Central memory CD4-positive, alpha-beta T cell (primary cell): ENCODE measurements at regions not wholly inside any gene's neighbourhood (a gene's known extent, or its start where the extent isn't known, plus 50 kb on each side); places are given as distances from the start of the nearest gene placed in this dataset.

Experiments
- DNase-seq: peaks from one replicate; pipeline ENCODE4 v3.0.0; 2022

DNA sequence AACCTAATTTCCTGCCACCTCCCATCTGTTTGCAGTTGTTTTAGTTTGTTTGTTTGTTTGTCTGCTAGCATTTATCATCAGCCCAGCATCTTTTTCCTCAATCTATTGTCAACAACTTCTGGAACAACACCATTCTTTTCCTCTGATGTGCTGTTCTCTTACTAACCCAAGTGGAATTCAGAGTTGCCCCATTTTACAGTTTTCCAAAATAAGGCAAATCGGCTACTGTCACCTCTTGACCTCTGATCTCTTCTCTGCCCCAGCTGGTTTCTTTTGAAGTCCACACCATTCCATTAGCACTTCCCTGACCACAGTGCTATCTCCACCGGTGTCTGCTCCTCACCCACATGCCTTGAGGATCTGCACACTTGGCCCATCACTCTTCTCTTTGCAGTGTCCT lies 102.4 kb downstream of the EFNB2 start:
- DNase-seq: no peak

DNA sequence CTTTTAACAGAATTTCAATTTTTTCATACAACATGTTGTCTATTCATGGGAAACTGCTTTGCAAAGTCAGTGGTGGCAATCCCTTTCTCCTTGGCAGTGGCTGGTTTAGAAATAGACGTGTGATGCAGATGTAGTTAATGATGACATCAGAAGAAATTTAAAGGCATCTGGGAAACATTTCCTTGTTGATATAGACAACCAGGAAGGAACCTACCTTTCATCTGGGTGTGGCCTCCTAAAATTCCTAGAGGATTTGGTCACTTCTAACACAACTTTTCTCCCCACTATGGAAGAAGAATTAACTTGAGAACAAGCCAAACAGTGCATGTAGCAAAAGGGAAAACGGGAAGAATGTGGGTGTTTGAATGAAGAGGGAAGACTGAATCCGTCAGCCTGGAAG lies 102.8 kb downstream of the EFNB2 start:
- no peak for DNase-seq

DNA sequence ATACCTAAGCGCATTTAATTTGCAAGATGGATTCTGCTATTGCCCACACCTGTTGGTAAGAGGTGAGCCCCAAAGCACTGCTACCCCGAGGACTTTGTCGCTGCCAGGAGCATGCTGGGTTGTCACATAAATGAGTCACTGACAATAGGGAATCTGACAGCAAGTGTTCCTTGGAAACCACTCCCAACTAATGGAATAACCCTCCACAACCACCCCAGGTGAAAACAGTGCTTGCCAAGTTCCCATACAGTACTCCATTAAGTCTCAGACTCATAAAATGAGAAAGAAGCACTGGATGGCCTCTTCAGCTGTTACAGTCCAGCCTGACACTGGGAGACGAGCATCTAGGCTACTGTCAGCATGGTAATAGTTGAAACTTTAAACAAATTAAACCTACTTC lies 108.6 kb downstream of the EFNB2 start:
- no peak for DNase-seq

DNA sequence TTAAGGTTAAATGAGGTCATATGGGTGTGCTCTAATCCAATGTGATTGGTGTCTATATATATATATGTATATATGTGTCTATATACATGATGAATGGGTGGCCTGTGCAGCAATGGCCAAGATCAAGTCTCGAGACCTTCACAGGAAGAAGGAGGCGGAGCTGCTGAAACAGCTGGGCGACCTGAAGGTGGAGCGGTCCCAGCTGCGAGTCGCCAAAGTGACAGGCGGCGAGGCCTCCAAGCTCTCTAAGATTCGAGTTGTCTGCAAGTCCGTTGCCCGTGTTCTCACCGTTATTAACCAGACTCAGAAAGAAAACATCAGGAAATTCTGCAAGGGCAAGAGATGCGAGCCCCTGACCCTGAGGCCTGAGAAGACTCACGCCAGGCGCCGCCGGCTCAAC lies 109.8 kb downstream of the EFNB2 start:
- DNase-seq: no peak

DNA sequence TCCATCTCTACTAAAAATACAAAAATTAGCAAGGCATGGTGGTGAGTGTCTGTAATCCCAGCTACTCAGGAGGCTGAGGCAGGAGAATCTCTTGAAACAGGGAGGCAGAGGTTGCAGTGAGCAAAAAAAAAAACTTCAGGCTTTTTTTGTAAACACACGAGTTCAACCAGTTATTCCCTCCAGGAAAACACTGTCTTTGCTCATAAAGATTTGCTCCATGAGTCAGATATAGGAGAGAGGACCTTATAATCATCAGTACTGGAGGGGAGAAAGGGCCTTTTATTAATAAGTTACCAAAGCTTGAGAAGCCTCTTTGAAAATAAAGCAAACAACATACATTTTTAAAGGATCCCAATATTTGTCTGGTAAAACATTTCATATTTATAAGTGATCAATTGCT lies 110.7 kb downstream of the EFNB2 start:
- DNase-seq: no peak

DNA sequence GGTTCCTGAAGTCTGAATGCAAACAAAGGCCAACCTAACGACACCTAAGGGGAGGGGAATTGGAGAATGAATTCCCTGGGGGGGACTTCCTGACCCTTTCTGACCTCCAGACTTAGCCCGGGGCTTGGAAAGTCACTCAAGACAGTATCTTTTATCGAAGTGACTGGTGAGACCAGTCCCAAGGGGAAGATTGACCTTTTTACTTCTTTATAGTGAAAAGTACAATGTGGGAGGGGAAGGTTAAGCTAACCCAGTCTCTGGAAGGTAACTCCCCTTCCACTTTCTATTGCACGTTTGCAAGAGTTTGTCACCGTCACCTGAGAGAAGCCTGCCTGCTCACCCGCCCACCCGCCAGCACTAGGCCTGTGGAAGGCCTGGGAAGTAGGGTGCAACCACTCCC lies 111.9 kb downstream of the EFNB2 start:
- no peak for DNase-seq

DNA sequence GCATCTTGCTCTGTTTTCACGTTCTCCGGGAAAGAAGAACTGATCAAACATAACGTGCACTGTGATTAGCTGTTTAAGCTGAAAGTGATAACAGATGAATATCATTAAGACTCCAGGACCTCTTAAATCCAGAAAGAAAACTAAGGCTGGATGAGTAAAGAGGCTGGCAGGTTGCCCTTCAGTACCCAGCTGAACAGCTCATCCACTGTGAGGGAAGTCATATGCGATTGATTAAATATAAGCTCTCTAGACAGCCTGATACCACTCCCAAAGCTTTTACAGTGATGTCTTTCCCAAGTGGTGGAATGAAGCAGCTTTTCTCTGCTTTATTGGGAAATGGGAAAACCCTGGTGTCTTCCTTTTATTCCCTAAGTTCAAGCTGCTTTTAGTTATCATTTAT lies 116.9 kb downstream of the EFNB2 start:
- DNase-seq: no peak

DNA sequence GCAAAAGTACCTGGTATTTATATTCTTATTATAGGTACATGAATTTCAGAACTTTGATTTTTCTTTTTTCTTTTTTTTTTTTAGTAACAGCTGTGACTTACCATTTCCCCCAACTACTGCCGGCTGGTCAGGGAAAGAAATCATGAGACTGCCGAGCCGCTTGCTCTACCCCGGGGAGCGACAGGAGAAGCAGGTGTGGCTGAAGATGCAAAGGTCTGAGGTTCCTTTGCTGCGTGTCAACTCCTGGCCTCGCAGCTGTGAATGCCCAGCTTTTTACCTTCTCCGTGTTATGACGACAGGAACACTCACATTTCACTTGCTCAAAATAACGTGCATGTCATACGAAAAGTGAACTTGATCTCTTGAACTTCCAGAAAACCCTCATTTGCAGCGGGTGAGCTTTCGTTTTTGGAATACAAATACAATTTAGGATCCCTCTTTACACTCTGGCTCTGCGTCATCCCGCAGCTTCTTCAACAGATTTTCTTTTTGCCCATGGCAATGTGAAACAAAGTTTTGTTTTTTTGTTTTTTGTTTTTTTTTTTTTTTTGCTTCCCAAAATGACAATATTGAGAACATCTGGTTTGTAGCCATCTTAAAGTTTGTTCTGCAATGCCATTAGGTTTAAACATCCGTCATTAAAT lies 117.9 kb downstream of the EFNB2 start:
- DNase-seq: no peak

DNA sequence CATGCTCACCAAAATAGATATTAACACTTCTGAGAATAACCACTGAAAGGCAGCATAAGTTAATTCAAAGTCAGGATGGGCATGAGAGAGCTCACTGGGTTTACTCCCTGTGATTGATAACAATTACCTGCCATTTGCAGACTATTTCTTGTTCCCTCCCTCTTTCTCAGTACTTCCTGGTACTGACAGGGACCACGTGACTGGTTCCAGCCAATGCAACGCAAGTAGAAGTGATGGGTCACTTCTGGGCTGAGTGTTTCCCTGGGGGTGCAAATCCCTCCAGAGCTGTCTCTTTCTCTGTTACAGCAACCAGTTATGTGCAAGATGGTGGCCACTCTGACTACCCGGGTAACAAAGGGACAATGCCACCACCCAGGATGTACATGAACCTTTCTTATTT lies 118.8 kb downstream of the EFNB2 start:
- DNase-seq: no peak

DNA sequence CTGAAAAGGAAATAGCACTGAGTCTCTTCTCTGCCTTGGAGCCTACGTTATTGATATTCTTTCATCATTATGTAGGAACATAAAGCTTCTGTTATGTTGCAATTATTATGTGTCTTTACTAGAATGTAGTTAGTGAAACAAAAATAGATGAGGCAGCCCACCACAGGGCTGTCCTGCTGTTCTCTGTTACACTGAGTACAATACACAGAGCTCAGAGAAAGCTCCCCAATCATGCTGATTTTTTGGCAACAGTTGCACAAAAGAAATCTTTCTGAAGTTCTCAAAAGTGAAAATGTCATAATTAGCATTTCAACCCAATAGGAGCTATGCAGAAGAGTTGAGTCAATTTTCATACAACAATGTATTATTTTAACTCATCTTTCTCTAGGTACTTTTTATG lies 119.5 kb downstream of the EFNB2 start:
- no peak for DNase-seq

DNA sequence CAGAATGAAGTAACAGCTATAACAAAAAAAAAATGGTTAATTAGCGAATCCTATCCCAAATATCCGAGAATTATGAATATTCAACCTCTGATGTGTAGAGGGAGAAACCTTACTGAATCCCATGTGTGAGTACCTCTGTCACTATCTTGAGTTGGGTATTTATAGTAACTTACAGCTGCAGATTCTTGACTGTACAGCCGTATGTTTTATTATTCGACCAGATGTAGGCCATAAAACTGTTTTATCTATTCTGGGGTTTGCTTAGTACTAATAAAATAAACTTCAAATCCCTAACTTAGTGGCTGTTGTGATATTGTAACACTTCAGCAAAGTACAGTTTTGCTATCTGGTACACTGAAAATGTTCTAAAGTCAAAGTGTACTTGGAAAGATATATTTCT lies 120.0 kb downstream of the EFNB2 start:
- no peak for DNase-seq

DNA sequence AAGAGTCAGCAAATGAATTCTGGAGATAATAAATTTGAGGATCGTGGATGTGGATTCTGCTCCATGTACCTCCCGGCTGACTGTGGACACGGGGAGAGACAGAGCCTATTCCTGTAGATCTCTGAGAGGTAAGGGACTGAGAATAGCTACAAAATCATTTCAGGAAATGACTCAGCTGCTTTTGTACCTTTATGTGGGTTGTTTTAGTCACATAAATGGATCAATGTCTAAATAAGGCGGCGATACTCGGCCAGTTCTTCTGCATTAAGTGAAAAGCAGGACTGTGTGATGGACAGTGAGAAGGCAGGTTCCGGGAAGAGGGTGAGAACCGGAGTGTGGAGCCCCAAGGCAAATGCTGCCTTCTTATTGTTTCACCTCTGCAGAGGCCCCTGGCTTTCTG lies 128.1 kb downstream of the EFNB2 start:
- no peak for DNase-seq

DNA sequence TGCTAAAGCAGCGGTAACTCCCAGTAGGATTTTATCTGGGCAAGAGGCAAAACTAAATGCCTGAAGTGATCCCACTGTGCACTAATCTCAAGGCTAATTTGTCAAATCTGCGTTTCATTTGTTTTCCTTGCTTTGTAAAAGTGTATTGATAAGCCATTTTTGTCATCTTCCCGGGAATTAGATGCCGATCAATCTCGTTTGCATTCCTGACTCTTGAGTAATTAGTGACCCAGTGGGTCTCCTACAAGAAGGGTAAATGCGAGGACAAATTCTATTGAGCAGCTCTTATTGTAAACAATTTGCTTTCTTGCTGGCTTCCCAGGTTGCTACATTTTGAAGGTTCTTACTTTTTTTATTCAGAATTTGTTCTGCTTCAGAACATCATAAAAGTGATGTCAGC lies 129.7 kb downstream of the EFNB2 start:
- DNase-seq: no peak

DNA sequence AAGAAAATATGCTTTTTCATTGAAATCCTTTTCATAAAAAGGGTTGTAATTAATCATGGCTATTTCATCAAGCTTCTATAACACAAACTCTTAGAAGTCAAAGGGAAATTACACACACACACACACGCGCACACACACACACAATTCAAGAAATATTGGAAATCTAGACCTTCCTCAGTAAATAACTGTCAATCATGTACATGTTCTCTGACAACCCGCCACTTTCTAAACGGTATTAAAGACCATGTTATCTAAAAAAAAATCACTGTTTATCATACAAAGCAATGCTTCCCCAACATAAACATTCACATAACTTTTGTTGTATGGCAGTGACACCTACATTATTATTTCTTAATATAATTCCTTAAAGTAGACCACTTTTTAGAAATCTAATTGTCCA lies 132.2 kb downstream of the EFNB2 start:
- DNase-seq: no peak

DNA sequence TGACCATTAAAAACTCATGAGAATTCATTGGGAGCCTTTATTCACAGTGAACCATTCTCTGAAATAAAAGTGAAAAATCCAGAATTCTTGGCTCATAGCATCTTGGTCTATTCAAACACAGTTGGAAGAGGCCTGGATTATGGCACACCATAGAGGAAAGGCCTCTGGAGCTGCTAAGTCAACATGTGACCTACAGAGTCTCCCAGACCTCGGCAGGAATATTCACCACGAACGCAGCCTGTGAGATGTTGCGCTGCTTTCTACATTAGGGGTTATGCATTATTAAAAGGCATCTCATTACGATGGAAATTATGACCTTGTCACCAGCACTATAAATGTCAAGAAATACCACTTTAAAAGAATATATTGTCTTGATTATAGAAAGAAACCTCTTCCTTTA lies 132.6 kb downstream of the EFNB2 start:
- no peak for DNase-seq

DNA sequence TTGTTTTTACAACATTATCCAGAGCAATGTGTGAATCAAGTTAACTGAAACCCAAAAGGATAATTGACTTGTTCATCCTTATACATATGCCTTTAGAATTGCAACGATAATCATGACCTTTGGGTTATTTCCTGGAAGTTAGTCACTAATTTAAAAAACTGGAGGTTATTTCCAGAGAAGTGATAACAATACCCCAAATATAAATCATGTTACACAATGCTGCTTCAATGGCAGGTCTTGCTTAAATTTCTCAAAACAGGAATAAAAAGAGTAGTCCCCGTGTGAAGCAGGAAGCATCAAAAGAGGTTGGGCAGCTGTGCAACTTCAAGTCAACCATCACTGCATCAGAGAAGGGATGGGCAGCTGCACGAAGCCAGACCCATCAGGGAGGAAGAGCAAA lies 134.4 kb downstream of the EFNB2 start:
- no peak for DNase-seq

DNA sequence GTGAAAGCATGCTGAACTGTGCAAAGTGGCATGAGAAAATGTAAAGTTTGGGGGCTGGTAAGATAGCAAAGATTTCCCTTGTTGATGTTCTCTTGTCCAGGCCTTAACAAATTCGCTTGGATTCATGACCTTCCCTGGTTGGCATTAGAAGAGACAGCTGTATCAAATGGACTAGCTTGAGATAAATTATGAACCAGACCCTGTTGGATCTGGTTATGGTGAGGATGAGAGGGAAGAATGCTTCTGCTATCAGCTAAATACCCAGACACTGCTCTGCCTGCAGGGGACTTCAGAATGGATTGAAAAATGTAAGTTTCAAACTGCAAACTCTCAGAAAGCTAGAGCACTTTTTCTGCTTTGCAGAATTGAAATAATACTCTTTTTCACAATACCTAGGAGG lies 135.2 kb downstream of the EFNB2 start:
- no peak for DNase-seq

DNA sequence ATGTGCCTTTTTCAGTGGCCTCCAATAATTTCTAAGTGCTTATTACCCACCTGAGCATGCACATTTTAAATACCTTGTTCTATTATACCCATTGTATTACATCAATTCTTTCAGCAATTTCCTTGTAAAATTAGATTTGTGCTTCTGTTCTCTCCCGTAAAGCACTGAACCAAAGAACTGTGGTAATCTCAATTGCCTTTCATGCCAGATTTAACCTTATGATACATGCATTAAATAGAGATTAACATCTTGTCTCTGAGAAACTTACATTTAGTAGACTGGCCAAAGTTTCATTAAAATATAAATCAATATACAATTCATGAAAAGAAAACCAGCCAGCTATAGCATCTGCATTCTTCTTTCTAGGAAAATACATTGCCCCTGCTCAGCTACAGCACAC lies 137.2 kb downstream of the EFNB2 start:
- no peak for DNase-seq

DNA sequence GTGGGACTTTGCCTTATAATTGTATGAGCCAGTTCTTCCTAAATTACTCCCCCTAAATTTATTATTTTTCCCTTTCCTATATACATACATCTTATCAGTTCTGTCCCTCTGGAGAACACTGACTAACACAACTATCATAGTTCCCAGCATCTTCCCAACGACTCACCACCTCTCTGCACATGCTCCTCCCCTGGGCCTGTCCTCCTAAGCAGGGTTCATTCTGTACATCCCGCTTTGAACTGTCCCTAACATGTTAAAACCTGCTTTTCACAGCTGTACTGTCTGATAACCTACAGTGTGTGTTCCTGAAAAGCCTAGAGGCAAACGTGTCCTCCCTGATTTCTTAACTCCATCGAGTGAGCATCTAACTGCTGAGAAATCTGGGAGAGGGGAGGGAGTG lies 141.7 kb downstream of the EFNB2 start:
- no peak for DNase-seq

DNA sequence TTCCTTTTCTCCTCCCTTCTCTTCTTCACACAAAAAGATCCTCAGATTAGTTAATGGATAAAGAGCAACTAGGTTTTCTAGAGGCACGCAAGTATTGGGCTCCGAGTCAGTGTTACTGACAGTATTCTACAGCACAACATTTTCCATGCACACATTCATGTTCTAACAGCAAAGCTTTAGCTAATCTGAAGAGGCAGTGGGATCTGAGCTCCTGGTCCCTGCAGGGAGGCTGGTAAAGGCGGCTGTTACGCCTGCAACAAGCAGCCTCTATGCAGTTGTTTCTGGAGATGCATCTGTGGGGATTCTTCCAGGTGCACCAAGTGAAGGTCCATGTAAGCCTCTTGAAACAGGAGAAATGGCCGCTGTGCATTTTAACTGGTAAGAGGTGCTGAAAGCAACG lies 143.8 kb downstream of the EFNB2 start:
- no peak for DNase-seq

DNA sequence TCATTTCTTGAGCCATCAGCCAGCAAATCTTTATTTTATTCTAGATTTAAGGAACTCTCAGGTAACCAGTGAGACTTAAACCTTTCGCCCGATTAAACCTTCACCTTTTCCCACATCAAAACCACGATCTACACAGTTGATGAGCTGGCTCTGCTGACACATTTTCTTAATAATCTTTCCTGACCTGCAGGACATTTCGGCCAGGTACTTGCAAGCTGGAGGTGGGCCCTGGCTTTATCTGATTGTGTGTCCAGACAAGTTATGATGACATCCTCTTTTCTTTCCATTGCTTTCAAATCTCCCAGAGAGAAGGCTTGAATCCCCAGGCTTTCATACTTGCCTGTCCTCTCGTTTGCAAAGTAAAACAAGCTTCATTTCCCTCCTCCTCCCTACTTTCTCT lies 144.2 kb downstream of the EFNB2 start:
- DNase-seq: no peak

DNA sequence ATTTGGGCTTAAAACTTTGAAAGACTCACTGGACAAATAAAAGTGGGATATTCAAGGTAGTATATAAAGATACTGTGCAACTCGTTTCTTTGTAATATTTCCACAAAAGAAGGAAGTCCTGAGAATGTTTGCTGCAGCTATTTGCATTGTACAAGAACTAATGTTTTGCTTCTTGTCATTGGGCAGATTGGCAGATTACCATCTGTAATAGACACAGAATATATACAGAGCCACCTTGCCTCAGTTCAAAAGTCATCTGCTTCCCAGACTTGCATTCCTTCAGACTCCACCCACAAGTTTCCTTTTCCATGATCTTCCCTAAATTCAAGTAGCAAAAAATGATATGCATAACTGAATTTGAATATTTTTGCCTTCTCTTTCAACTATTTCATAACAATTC lies 145.1 kb downstream of the EFNB2 start:
- DNase-seq: no peak

DNA sequence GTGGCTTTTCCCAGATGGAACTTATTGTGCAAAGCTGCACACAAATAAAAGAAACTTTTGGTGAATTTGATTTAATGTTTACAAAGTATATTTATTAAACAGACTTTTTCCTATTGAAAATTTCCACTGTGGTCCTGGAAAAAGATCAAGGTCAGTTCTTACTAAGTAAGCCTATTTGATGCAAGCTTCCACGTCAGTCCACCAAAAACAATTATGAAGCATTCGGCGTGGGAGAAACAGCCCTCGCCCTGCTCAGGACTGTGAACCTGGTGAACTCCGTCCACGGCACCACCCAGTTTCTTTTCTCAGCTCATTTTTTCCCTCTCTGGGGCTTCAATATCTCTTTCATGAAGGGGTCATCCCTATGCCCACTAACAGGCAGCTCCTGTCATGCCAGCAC lies 149.8 kb downstream of the EFNB2 start:
- no peak for DNase-seq

DNA sequence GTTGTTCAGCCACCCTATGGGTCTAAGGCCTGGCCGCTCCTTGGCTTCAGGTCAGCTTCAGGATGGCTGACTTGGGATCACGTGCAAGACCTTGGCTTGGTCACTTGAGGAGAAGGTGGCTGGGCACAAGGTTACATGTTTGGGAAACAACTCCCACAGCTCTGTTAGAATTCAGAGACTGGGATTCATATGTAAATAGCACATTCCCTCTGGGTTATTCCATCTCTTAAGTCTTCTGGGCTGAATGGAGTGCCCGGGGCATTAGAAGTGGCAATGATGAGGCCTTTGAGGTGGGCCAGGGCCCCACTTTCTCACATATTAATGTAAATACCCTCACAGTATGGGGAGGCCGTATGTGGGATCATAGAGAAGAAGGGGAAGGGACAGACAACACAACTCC lies 150.9 kb downstream of the EFNB2 start:
- no peak for DNase-seq

DNA sequence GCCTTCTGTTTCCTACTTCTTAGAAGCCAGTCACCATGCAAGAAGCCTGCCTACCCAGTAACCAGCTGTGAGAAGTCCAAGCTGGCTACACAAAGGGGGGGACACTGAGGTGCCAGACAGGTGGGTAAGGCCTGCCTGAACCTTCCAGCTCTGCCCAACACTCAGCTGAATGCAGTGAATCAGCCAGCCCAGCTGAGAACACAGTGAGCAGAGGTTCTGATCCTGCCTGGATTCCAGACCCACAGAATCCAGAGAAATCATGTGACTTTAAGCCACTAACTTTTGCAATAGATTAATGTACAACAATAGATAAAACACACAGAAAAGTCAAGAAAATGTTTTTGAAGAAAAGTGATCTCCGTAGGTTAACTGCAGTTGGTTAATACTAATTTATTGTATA lies 151.7 kb downstream of the EFNB2 start:
- no peak for DNase-seq

DNA sequence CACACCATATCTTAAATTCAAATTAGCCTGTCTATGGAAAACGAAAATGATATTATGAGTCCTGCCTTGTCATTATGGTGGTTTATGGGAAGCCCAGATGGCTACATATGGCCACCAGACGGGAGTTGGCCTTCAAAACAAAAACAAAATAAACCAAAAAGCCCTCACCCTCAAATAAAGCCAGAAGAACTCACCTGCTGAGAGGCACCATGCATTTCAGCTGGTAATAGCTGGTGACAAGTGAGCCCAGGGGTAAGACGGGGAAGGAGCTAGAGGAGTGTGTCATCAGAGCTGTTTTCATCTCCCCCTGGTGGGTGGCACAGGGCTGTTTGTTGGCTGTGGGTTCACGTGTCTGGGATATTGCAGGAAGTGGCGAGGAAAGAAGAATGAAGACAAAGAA lies 152.9 kb downstream of the EFNB2 start:
- DNase-seq: no peak
